ENCODE measurements at regions not wholly inside any gene's neighbourhood (a gene's known extent, or its start where the extent isn't known, plus 50 kb on each side); places are given as distances from the start of the nearest gene placed in this dataset.
"Not testable (repeated sequence)": the region's sequence is repeated elsewhere in the genome, so short reads cannot be mapped to it uniquely, and the experiment has no call there.

GRCh38 chr3:28575746-28576613, 227.4 kb upstream of the AZI2 start:
- DNase-seq (ENCODE audit: low spot score) = no peak

DNA sequence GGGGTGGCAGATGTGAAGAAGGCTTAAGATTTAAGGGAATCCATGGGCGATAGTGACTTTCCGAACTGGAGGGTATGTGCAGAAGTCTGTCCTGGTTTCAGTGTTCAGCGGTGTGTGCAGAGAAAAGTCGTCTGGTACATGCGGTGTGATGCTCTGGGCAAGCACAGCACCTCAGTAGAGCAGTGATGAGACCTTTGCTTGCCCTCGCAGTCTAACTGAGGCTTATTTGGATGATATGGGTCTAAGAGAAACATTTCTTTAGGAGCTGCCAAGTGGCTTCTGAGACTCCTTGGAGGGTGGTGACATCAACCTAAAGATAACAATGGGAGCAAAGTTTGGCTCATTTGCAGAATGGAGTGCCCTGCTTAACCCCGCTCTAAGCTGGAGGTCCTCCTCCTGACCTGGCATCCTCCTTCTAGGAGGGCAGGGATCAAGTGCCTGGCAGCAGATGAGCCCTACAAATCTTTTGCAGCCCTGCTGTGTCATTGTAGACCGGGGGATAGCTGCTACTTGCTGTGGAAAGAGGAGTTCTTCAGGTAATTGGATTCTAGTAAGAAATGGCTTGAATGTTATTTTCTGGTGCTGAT, 228.1 kb upstream of the AZI2 start:
- no peak for DNase-seq (ENCODE audit: low spot score)

DNA sequence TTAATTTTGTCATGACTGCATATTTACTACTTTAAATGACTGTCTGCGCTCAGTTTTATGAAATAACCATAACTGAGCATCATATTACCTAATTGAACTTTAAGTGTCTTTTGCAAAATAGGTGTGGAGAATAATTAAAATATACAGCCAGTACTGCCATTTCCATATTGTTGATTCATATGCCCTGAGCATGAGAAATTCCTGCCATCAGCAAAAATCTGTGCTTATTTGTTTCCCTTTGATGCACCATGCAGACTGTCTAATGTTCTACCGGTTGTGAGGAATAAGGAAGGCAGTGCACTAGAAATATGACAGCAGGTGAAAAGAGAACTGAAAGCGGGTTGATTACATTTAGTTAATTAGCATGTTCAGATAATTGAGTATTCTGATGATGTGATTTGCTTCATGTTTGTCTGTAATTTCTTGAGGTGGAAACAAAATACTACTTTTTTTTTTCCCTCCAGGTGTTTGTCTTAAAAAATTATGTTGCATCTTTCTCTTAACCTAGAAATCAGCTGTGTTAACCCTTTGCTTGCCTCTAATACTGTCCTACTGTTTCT, 229.4 kb upstream of the AZI2 start:
- no peak for DNase-seq (ENCODE audit: low spot score)

DNA sequence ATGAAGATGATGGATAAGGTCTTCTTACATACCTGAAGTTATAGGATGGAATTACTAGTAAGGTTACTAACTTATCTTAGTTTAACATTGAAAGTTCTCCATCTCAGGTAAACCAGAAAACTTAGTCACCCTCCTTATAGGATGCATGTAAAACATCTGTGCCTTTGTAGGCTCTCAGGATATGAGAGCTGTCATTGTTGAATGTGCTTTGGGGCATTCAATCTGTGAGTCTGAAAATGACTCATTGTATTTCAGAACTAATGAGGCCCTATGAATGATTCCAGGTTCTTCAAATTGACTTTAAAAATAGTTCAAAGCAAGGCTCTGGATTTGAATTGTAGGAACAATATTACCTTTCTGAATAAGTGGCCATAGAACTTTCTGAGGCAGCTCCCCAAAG, 237.7 kb upstream of the AZI2 start:
- DNase-seq (ENCODE audit: low spot score) = no peak

DNA sequence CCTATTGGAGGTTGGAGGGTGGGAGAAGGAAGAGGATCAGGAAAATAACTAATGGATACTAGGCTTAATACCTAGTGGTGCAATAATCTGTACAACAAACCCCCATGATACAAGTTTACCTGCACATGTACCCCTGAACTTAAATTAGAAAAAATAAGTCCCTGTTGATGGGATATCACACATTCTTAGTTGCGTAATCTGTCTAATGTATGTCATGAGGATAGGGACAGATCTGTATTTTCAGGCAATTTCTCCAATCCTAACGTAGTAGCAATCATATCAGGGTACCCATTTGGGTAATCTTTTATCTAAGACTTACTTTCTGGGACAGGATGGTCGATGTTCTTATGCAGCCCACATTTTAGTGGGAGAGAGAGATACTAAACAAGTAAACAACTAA, 239.1 kb upstream of the AZI2 start:
- DNase-seq (ENCODE audit: low spot score) = no peak

DNA sequence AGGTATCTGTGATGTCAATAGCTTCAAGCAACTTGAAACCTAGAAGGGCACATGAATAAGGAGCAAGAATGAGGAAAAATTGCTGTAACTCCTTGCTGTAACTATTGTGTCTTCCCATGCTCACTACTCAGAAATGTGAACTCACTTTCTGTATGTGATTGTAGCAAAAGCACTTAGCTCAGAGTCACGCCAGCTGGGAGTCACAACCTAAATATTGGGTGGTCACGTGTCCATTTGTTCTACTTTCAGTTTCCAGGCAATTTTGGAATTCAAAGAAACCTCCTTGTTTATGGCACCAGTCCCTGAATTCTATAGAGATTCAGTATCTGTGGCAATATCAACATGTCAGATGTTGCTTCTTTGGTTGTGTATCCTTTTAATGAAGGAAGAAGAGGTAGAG, 241.6 kb upstream of the AZI2 start:
- no peak for DNase-seq (ENCODE audit: low spot score)

DNA sequence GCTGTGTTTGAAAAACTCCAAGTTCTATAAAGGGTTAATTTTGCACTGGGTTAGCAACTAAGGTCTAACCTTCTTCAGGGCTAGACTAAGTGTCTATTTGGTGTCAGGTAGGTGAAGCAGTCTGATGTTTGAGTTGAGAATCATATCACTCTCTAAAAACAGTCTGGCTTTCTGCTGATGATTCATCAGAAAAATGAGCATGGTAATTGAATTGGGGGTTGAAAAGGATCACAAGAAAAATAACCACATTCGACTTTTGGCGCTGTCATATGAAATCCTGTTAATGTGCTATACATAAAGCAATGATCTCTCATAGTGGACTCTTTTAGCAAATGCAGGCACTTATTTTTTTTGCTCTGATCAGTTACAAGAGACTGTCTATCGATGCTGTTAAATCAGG, 242.2 kb upstream of the AZI2 start:
- DNase-seq (ENCODE audit: low spot score) = no peak

- DNase-seq (ENCODE audit: low spot score) = no peak
Observed at GRCh38 chr3:28595372-28595771, 246.7 kb upstream of the AZI2 start.

DNA sequence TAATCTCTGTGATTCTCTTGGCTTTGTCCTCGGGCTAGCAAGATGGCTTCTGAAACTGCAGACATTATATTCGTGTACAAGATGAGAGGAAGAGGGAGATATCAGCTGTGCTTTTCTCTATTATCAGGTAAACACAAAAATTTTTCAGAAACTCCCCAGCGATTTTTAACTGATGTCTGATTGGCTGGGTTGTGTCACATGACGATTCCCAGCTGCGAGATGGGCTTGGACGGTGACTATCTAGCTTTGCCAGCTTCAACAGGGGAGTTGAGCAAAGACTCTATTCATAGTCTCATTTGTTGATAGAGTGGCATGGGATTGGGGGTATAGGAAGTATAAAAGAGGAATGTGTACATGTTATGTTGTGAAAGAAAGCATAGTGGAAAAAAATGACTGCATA, 248.8 kb upstream of the AZI2 start:
- no peak for DNase-seq (ENCODE audit: low spot score)

- DNase-seq (ENCODE audit: low spot score) = no peak
Observed at GRCh38 chr3:28598165-28598564, 249.5 kb upstream of the AZI2 start.

DNA sequence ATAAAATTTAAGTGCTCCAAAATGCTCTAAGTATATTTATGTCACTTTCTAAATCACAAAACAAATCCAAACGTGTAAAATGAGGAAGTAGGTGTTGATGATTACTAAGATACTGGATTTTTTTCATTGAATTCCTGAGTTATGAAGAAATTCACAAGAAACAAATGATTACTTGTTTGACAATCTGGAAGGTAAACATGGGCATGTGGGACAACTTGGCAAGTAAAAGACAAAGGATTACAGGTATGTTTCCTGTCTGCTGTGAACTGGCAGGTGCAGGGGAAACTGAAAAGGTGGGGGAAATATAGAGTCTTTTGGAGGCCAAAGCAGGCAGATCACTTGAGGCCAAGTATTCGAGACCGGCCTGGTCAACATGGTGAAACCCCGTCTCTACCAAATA, 252.7 kb upstream of the AZI2 start:
- no peak for DNase-seq (ENCODE audit: low spot score)

GRCh38 chr3:28606283-28606682, 257.7 kb upstream of the AZI2 start:
- no peak for DNase-seq (ENCODE audit: low spot score)

GRCh38 chr3:28612232-28612631, 263.6 kb upstream of the AZI2 start:
- DNase-seq (ENCODE audit: low spot score) = no peak

DNA sequence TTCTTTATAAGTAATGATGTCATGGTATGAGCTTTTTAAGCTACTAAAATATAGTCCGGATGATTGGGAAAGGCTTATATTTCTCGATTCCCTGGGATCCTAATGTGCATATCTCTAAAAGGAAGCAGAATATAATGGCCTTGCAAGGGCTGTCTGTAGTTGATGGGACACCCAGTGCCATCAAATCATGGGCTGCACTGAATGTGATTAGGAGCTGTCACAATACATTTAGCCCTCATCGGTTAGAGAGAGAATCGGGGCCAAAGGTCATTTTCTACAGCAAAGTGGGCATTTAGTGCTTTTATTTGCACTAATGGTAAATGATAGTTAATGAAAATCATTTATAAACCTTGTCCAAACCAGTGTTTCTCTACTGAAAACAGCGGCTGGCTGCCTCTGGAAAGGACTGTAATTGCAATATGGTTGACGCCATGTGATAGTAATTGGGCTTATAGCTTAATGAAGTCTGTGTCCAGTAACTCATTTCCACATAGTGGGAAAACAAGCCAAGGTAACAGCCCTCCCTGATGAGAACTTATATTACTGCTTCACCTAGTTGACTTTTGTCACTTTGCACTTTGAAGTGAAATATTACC, 265.0 kb upstream of the AZI2 start:
- DNase-seq (ENCODE audit: low spot score) = no peak

DNA sequence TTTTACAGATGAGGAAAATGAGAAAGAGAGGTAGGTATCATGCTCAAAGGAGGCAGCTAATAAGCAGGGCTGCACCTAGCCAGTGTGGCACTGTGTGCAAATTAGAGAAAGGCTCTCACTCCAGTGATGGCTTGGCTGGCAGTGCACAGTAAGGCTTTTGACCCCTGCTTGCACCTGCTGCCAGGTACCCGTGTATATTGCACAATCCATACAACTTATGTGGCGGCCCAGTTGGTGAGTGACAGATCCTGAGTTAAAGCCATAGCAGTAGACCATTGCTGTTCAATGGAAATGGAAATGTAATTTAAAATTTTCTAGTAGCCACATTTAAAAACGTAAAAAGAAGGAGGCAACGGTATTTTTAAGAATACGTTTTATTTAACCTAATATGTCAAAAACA, 266.4 kb upstream of the AZI2 start:
- no peak for DNase-seq (ENCODE audit: low spot score)

DNA sequence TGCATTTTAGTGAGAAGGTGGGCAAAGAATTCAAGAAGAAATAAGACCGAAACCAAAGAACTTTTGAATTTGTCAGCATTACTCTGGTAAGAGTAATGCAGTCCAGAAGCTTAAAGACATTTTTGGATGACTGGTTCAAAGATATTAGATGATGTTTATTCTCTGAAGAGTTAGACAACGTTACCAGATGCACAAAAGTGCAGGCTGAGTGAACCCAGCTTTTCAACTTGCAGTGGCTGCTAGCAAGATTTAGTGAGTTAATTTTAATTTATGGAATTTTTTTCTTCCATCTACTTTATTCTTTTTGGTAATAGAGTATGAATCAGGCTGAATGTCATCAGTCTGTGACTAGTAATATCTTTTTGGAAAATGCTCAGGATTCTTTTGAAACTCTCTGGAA, 267.3 kb upstream of the AZI2 start:
- no peak for DNase-seq (ENCODE audit: low spot score)

GRCh38 chr3:28617821-28618220, 269.2 kb upstream of the AZI2 start:
- no peak for DNase-seq (ENCODE audit: low spot score)

- no peak for DNase-seq (ENCODE audit: low spot score)
Observed at GRCh38 chr3:28623106-28623505, 274.5 kb upstream of the AZI2 start.

DNA sequence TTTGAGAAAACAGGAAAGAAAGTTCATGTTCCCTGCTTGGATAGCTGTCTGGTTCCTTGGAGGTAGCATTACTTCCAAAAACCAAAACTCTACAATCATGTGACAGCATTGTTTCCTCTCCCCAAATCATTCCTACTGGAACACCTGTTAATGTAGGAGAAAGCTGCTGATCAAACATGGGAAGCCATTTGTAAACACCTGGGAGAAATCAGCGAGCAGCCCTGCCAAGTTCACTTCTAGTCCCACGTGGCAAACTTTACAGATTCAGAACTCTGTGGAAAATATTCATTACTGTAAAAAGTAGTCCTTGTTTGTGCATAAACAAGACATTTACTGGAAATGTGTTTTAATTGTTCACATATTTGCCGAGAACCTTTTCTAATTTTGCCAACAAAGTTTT, 275.5 kb upstream of the AZI2 start:
- DNase-seq (ENCODE audit: low spot score) = no peak

- DNase-seq (ENCODE audit: low spot score) = not testable (repeated sequence)
Observed at GRCh38 chr3:28627843-28628242, 279.2 kb upstream of the AZI2 start.

DNA sequence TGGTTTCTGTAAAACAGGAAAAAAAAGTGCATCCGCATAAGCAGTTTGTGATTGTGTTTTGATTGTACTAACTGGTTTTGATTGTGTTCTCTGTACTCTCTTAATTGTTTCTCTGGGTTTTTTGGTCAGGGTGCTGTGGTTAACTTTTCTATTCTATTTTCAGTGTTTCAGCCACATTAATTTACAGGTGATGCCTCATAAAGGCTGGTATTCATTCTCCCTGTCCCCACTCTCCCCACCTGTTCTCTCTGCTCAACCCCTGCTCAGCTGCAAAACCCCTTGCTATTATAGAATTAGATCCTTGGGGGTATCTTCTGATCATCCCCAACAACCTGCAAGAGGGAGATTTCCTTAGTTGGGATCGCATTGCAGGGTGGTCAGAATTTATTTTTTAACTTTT, 285.4 kb upstream of the AZI2 start:
- no peak for DNase-seq (ENCODE audit: low spot score)

DNA sequence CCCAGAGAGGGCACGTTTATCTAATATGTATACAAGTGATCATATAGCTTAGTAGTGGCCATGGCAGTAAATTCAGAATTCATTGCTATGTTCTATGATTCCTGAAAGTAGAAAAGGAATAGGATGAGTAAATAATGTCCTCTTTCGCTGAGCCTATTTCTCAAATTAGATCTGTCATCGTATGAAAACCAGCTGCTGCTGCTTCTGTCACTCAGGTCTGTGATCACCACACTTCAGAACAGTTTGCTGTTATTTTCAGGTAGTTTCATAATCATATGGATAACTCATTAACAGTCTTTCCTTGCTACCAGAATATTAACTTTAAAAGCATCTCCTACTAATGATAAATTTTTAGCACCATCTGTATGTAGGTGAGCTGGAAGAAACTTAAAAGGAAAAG, 289.1 kb upstream of the AZI2 start:
- DNase-seq (ENCODE audit: low spot score) = no peak

- no peak for DNase-seq (ENCODE audit: low spot score)
Observed at GRCh38 chr3:28645149-28645548, 296.5 kb upstream of the AZI2 start.

Measured in CD4-positive, alpha-beta T cell treated with Interleukin-15 for 4 hours (primary cell).